GM18909 (cell line): ENCODE measurements at regions not wholly inside any gene's neighbourhood (a gene's known extent, or its start where the extent isn't known, plus 50 kb on each side); places are given as distances from the start of the nearest gene placed in this dataset.
"Not testable (repeated sequence)": the region's sequence is repeated elsewhere in the genome, so short reads cannot be mapped to it uniquely, and the experiment has no call there.

Experiments used
- ATAC-seq: cut with Tn5 transposase; IDR thresholded peaks from one replicate; pipeline ENCODE4 v1.9.1; 2021; ENCODE audit warnings: mild to moderate bottlenecking; ENCODE audit not compliant: unreplicated experiment, poor library complexity

GRCh38 chr1:208974717-208975116 is 608.8 kb upstream of the CAMK1G start:
- ATAC-seq, result no peak

DNA sequence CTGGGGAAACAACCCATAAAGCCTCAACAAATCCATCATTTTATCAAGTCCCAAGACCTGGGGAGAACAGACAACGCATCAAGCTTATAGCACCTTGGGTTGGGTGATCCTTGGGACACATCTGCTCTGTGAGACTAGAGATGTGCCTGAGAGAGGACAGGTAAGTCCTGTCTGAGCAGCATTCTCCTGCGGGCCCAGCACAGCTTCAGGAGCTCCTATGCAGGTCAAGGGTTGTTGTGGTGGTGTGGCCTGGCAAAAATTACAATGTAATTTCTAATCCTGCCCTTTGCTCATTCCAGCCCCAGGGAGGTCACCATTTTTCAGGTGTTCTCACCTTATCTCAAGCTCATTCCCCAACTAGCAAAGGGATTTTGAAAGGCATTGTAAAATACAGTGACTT is 608.1 kb upstream of the CAMK1G start:
- ATAC-seq, result no peak

DNA sequence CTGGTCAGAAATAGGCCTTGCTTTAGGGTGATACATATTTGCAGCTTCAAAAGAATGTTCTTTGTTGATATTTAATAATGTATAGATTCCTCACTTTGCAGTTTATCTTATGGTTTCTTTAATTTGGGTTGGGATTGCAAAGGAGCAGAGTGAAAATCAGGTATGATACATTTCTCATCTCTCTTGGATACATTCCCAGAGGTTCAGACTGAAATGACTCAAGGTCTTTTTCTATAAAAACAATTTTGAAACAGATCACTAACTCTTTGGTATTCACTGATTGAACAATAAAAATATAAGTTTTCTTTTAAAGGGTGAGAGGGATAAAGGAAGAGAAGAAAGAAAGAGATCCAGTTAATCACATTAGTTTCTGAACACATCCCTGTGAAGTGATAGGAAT is 606.5 kb upstream of the CAMK1G start:
- ATAC-seq, result no peak

- no peak for ATAC-seq
Observed at GRCh38 chr1:208977638-208978256, 605.8 kb upstream of the CAMK1G start.

GRCh38 chr1:208979776-208980175 is 603.7 kb upstream of the CAMK1G start:
- ATAC-seq, result no peak

- ATAC-seq, result no peak
Observed at GRCh38 chr1:208980605-208981004, 602.9 kb upstream of the CAMK1G start.

DNA sequence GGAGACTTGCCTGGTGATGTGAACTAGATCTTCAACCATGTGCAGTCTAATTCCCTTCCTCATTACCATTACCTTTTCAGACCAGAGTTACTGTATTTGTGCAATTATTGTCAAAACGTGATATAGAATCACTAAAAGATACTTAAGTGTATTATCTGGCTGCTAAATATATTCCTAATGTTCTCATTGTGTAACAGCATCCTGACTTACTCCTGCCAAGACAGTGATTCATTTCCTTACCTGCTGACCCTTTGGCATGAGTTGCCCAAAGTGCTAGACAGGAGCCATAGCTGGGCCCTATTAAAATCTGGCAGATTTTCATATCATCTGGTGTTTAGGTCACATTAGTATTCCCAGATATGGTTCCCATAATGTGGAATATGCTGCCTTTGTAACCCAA is 598.3 kb upstream of the CAMK1G start:
- no peak for ATAC-seq

- peak; percentile 98 for ATAC-seq
Observed at GRCh38 chr1:208988811-208989222, 594.7 kb upstream of the CAMK1G start.

DNA sequence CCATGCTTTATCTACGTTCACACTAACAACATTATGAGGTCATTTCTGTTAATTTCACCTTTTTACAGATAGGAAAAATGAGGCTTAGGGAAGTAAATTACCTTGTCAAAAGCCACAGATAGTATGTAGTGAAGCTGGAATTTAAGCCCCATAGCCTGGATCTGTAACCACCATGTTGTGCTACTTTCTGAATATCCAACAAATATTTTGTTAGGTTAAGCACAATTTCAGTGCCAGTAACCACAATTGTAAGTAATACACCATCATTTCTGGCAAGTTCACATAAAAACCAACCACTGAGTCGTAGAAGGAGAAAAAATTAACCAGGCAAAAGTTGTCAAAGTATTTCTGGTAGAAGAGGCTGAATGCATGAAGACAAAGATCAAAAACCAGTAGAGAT is 593.1 kb upstream of the CAMK1G start:
- ATAC-seq, result no peak

GRCh38 chr1:208997053-208997452 is 586.5 kb upstream of the CAMK1G start:
- ATAC-seq, result not testable (repeated sequence)

- no peak for ATAC-seq
Observed at GRCh38 chr1:208997726-208998312, 585.7 kb upstream of the CAMK1G start.

GRCh38 chr1:209008586-209008985 is 574.9 kb upstream of the CAMK1G start:
- no peak for ATAC-seq

DNA sequence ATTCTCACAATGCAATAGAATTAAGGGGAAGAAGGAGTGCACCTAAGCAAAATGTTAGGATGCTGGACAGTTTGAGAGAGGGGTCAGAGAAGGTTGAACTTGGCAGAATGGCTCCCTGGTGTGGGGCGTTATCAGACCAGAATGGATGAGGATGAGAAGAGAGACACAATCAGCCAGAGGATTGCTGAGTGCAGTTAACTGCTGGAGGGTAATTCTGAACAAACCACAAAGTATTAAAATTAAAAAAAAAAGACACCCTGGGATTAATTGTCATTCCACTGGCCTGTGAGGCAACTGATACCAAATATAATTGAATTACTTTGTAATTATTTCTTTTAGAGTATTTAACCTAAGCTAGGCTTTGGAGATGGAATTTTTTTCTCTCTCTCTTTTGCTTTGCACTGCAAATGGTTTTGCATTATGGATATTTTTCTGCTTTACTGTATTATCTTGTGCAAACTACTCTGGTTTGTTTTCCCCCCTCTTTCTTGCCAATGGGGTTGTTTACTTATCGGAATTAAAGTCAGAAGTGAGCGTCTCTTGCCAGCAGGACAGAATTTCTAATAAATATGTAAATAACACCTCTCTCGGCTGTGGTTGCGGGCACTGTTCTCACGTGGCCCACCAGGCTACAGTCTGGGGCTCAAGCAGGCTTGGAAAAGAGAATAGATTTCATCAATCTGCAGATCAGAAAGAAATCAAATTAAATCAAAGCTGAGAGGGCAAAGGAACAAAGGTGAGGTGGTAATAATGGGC is 572.9 kb upstream of the CAMK1G start:
- no peak for ATAC-seq

- no peak for ATAC-seq
Observed at GRCh38 chr1:209012443-209013196, 570.9 kb upstream of the CAMK1G start.

DNA sequence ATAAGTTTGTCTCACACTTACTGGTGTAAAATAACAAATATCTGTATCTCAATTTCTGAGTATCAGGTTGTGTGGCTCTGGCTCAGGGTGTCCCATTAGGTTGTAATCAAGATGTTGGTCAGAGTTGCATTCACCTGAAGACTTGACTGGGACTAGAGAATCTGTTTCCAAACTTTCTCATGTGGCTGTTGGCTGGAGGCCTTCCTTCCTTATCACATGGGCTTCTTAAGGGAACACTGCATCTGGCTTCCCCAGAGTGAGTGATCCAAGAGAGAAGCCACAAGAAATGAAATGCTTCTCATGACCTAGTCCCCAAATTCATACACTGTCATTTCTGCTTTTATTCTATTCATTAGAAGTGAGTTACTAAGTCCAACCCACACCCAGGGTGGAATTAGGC is 568.4 kb upstream of the CAMK1G start:
- no peak for ATAC-seq

GRCh38 chr1:209021622-209022021 is 561.9 kb upstream of the CAMK1G start:
- no peak for ATAC-seq

DNA sequence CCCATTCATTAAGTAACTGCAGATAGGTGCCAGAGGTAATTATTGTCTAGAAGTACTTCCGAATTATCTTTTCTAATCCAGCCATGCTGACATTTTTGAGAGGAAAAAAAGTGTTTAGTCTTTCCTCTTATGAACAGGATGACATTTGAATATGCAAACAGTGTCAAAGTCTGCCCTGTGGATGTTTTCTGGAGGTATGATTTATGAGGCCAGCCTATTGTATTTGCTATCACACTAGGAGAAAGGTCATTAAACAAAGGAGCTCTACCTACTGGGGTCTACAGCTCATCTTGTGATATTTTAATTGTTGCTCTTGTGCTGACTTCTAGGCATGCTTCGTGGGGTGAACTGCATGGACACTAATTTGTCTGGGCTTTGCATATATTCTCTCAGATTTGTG is 559.7 kb upstream of the CAMK1G start:
- ATAC-seq, result no peak

DNA sequence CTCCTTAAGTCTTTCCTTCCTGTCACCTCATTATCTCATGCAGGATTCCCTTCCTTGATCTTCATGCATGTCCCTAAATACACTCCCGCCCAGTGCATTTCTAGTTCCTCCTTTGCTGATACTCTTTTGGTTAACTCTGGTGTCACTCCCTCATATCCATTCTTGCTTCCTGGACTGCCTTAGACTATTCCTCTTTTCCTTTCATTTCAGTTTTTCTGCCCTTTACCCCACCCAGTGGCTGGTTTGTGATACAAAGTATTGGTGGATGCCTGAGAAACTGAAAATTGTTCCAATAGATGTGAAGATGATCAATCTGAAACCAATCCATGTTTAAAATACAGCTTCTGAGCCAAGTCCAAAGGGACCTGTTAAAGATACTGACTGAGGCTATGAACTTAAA is 553.8 kb upstream of the CAMK1G start:
- ATAC-seq, result no peak

GRCh38 chr1:209030454-209031167 is 552.9 kb upstream of the CAMK1G start:
- no peak for ATAC-seq

GRCh38 chr1:209037064-209037463 is 546.5 kb upstream of the CAMK1G start:
- no peak for ATAC-seq
